ENCODE measurements at regions not wholly inside any gene's neighbourhood (a gene's known extent, or its start where the extent isn't known, plus 50 kb on each side); places are given as distances from the start of the nearest gene placed in this dataset.

DNA sequence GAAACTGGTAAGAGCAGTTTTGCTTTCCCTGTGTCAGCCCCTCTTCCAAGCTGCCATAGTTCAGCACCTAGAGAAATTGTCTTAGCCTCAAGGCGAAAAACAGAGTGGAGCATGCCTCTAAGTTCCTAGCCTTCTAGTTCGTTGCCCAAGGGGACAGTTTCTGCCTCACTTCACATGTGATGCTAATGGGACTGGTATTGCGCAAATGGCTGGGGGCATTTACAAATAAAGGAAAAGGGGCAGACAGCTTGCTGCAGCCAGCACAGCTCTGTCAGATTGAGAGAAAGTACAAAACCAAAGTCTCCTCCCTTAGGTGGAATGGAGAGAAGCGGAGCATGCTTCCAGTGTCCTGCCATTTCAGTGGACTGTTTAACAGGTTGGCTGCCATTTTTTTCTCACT is 567.7 kb downstream of the ETV1 start:
- no peak for DNase-seq (ENCODE audit: low read depth, low spot score)

DNA sequence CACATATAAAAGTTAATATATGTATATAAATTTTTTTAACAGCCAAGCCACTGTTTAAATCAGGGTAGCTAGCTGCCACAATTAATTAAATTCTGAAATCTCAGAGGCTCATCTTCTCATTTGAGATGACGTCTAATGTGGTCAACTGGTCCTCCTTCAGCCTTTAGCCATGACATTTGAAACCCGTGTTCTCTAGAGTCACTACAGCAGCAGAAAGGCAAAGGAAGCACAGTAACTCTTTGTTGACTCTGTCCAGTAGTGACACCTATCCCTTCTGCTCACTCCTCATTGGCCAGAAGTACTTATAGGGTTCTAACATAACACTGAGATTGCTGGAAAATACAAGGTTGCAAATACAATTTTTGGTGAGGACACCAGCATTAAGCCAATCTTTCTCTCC is 555.5 kb downstream of the ETV1 start:
- no peak for DNase-seq (ENCODE audit: low read depth, low spot score)

- no peak for DNase-seq (ENCODE audit: low read depth, low spot score)
These were observed 547.2 kb downstream of the ETV1 start for GRCh38 chr7:13442226-13442625.

DNA sequence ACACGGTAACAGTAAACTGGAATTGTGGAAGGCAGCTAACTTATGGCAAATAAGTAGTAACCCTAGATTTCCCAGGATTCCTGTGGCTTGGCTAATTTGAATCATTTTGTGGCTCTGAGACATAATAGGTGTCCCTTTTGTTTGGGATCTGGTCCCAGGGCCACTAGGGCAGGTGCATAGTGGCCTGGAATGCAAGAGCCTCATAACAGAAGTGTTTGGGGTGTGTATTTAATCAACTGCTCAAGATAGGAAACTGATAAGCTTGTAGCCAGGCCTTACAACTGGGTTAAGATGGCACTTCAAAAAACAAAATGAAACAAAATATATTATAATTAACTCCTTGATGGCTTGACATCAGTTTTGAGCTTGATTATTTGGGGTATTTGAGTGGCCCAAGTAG is 541.8 kb downstream of the ETV1 start:
- no peak for DNase-seq (ENCODE audit: low read depth, low spot score)

DNA sequence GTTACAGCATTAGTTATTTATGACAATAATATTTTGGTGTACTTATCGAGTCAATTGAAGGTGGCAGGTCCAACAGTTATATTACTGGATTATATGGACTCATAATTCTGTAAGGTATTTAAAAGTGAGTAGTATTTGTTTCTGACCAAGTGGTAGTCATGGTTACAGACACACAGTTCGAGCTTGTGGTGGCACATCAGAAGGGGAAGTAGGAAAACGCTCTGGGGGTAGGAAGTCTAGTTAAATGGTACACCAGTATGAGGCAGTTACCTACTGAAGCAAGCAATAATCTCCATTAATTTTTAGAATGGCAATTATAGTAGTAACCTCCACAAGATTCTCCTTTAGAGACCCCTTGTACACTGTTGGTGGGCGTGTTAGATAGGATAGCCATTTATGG is 541.2 kb downstream of the ETV1 start:
- DNase-seq (ENCODE audit: low read depth, low spot score): no peak

DNA sequence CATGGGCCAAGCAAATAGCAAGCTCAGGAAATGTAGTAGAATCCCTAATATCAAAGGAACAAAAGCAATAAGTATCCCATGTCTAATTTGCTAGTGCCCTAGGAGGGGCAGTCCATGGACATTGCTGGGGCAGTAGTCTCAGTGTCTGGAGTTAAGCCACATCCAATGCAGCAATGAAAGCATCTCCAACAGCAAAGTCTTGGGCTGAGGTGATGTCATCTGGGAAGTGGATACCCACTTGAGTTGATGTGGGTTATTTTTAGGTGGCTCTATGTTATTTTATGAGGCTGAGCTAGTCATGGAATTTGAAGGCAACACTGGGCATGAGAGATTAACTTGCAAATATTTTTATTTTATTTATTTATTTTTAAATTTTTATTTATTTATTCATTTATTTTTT is 540.0 kb downstream of the ETV1 start:
- no peak for DNase-seq (ENCODE audit: low read depth, low spot score)

DNA sequence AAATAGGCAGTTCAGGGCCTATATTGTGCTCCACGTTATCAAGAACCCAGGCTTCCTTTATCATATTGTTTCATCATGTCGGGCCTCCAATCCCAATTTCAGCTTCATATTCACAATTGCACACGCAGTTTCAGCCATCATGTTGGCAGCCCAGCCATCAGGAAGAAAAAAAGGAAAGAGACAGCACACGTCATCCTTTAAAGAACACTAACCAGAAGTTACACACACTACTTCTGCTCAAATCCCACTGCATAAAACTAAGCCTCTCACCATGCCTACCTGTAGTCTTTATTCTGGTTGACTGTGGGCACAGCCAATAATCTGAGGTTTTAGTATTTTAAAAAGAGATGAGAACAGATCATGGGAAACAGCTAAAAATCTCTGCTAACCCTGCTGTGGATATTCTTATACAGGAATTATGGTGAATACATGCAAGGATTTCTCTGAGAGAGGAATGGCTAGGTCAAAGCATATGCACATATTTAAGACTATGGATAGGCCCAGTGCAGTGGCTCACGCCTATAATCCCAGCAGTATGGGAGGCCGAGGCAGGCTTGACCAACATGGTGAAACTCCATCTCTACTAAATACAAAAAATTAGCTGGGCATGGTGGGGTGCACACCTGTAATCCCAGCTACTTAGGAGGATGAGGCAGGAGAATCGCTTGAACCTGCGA is 534.4 kb downstream of the ETV1 start:
- no peak for DNase-seq (ENCODE audit: low read depth, low spot score)

DNA sequence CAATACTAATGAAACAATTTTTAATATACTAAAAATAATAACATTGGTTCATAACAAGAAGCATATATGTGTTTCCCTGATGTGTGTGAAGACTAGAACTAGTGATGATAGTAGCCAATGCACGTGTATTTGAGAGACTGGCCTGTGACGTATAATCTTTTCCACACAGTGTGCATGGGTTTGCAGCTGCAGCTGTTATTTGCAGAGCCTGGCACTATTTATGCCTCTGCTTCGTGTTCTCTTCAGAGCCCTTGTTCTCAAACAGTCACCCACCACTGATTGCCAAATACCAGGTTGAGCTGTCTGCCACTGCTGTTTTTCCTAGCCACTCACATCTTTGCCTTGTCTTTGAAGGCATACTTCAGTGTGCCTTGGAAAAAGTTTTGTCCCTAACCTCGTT is 531.7 kb downstream of the ETV1 start:
- no peak for DNase-seq (ENCODE audit: low read depth, low spot score)

- no peak for DNase-seq (ENCODE audit: low read depth, low spot score)
These were observed 522.5 kb downstream of the ETV1 start for GRCh38 chr7:13466874-13467547.

DNA sequence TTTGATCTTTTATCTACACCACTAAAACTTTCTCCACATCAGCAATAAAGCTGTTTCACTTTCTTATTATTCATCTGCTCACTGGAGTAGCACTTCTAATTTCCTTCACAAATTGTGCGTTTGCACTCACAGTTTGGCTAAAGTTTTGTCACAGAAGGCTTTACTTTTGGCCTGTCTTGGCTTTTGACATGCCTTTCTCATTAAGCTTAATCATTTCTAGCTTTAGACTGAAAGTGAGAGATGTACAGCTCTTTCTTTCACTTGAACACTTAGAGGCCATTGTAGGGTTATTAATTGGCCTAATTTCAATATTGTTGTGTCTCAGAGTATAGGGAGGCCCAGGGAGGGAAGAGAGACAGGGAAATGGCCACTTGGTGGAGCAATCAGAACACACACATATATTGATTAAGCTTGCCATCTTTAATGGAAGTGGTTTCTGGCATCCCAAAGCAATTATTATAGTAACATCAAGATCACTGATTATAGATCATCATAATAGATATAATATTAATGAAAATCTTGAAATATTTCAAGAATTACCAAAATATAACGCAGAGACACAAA is 512.5 kb downstream of the ETV1 start:
- no peak for DNase-seq (ENCODE audit: low read depth, low spot score)

GRCh38 chr7:13489386-13489785 is 500.1 kb downstream of the ETV1 start:
- no peak for DNase-seq (ENCODE audit: low read depth, low spot score)

- no peak for DNase-seq (ENCODE audit: low read depth, low spot score)
These were observed 492.5 kb downstream of the ETV1 start for GRCh38 chr7:13496976-13497375.

- no peak for DNase-seq (ENCODE audit: low read depth, low spot score)
These were observed 480.9 kb downstream of the ETV1 start for GRCh38 chr7:13508586-13508985.

- no peak for DNase-seq (ENCODE audit: low read depth, low spot score)
These were observed 470.7 kb downstream of the ETV1 start for GRCh38 chr7:13518738-13519137.

GRCh38 chr7:13524076-13524475 is 465.4 kb downstream of the ETV1 start:
- DNase-seq (ENCODE audit: low read depth, low spot score): no peak

GRCh38 chr7:13532028-13532753 is 457.3 kb downstream of the ETV1 start:
- DNase-seq (ENCODE audit: low read depth, low spot score): no peak

DNA sequence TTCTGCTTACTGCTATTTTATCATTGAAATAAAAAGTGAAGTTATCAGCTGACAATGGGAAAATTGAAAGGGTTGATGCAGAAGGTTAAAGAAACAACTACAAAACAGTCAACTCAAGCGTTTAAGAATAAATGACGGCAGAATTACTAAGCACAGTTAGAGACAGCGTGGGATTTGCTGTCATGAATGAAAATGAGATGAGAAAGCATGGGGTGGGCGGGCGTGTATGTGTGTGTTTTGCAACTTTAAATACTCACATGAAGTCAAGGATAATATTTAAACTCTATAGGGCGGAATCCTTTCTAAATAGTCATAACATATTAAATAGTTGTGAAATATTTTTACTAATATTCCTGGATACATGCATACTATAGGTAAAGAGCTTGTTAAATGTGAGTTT is 450.8 kb downstream of the ETV1 start:
- DNase-seq (ENCODE audit: low read depth, low spot score): no peak

- no peak for DNase-seq (ENCODE audit: low read depth, low spot score)
These were observed 449.0 kb downstream of the ETV1 start for GRCh38 chr7:13540429-13540828.

GRCh38 chr7:13541326-13541725 is 448.1 kb downstream of the ETV1 start:
- DNase-seq (ENCODE audit: low read depth, low spot score): no peak

DNA sequence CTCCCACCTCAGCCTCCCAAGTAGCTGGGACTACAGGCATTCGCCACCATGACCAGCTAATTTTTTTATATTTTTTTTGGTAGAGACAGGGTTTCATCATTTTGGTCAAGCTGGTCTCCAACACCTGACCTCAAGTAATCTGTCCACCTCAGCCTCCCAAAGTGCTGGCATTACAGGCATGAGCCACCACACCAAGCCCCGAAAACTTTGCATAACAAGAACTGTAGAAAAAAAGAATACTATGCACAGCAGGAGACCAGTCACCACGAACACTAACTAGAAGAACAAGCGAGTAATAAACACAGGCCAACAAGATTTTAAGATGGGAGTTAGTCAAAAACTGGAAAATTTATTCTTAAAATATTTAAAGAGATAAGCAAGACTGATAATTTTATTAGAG is 447.0 kb downstream of the ETV1 start:
- DNase-seq (ENCODE audit: low read depth, low spot score): peak; percentile 12

DNA sequence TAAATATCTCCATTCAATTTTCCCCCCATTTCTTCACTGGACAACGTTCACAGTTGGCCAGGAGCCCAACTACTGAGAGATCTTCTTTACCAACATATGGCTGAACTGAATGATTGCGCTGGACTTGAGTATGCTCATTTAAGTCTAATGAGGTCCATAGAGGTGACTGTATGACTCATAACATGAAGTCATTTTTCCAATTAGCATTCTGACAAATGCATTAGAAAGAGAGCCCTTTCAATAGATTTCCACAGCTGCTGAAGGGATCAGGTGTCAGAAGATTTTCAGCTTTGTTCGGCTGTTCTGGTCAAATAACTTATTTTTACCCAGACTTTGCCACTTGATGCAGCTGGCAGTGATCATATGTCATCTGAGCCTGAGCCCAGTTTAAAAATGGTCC is 438.0 kb downstream of the ETV1 start:
- DNase-seq (ENCODE audit: low read depth, low spot score): no peak

GRCh38 chr7:13560441-13560840 is 429.0 kb downstream of the ETV1 start:
- DNase-seq (ENCODE audit: low read depth, low spot score): no peak

DNA sequence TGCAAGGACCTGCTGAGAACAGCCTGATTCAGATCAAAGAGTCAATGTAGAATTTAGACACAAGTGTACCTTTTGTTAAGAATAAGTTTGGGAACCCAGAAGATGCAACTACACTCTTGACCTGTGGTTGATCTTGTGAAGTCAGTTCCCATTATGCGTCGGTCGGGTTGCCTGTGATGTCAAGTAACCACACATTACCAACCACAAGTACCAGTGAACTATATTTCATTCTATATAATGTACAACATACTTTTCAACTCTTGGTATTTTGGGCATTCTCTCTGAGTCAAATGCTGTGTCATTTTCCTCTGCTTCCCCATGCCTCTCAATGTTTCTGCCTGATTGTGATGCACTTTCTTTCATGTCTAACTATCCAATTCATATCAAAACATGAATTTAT is 426.2 kb downstream of the ETV1 start:
- no peak for DNase-seq (ENCODE audit: low read depth, low spot score)
